ENCODE measurements at regions not wholly inside any gene's neighbourhood (a gene's known extent, or its start where the extent isn't known, plus 50 kb on each side); places are given as distances from the start of the nearest gene placed in this dataset.

- TF ChIP-seq EZH2phosphoT487 (IDR thresholded peaks at IDR 0.05; ENCODE audit: insufficient read depth, low read depth): no peak
- no peak for TF ChIP-seq EZH2 (IDR thresholded peaks at IDR 0.05; ENCODE audit: insufficient read depth, poor library complexity, severe bottlenecking)
Observed at GRCh38 chr11:23398052-23398451, 537.8 kb upstream of the CCDC179 start.

All from GM23248 (cell line).